ENCODE measurements at regions not wholly inside any gene's neighbourhood (a gene's known extent, or its start where the extent isn't known, plus 50 kb on each side); places are given as distances from the start of the nearest gene placed in this dataset.

GRCh38 chr5:152990217-152990616, 500.3 kb upstream of the GRIA1 start:
- TF ChIP-seq POLR2AphosphoS5 (IDR thresholded peaks at IDR 0.05; ENCODE audit: low read depth, low read length) (no peak), EZH2 (IDR thresholded peaks at IDR 0.05) (no peak), CTCF (IDR thresholded peaks at IDR 0.05 in 2 of 3, conservative IDR thresholded peaks at IDR 0.05 in 1 of 3; ENCODE audit: borderline replicate concordance in 1 of 3, insufficient read depth in 1 of 3, low read depth in 2 of 3, low read length in 2 of 3) (no peak), POLR2A (IDR thresholded peaks at IDR 0.05; ENCODE audit: borderline replicate concordance, extremely low read depth, insufficient read depth, insufficient read length) (no peak), MAX (IDR thresholded peaks at IDR 0.05) (no peak), SRF (IDR thresholded peaks at IDR 0.05; ENCODE audit: low read depth) (no peak), EZH2phosphoT487 (IDR thresholded peaks at IDR 0.05; ENCODE audit: borderline replicate concordance) (no peak), SP1 (IDR thresholded peaks at IDR 0.05; ENCODE audit: low read depth) (no peak), TCF7L2 (IDR thresholded peaks at IDR 0.05; ENCODE audit: borderline replicate concordance, extremely low read depth, insufficient read depth, insufficient read length) (no peak), SIN3A (IDR thresholded peaks at IDR 0.05; ENCODE audit: low read depth) (no peak)
- TF ChIP-seq, protein P1, sequence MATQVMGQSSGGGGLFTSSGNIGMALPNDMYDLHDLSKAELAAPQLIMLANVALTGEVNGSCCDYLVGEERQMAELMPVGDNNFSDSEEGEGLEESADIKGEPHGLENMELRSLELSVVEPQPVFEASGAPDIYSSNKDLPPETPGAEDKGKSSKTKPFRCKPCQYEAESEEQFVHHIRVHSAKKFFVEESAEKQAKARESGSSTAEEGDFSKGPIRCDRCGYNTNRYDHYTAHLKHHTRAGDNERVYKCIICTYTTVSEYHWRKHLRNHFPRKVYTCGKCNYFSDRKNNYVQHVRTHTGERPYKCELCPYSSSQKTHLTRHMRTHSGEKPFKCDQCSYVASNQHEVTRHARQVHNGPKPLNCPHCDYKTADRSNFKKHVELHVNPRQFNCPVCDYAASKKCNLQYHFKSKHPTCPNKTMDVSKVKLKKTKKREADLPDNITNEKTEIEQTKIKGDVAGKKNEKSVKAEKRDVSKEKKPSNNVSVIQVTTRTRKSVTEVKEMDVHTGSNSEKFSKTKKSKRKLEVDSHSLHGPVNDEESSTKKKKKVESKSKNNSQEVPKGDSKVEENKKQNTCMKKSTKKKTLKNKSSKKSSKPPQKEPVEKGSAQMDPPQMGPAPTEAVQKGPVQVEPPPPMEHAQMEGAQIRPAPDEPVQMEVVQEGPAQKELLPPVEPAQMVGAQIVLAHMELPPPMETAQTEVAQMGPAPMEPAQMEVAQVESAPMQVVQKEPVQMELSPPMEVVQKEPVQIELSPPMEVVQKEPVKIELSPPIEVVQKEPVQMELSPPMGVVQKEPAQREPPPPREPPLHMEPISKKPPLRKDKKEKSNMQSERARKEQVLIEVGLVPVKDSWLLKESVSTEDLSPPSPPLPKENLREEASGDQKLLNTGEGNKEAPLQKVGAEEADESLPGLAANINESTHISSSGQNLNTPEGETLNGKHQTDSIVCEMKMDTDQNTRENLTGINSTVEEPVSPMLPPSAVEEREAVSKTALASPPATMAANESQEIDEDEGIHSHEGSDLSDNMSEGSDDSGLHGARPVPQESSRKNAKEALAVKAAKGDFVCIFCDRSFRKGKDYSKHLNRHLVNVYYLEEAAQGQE (IDR thresholded peaks at IDR 0.05; ENCODE audit: low read depth) = no peak
